ENCODE measurements at regions not wholly inside any gene's neighbourhood (a gene's known extent, or its start where the extent isn't known, plus 50 kb on each side); places are given as distances from the start of the nearest gene placed in this dataset.
"Not testable (repeated sequence)": the region's sequence is repeated elsewhere in the genome, so short reads cannot be mapped to it uniquely, and the experiment has no call there.

DNA sequence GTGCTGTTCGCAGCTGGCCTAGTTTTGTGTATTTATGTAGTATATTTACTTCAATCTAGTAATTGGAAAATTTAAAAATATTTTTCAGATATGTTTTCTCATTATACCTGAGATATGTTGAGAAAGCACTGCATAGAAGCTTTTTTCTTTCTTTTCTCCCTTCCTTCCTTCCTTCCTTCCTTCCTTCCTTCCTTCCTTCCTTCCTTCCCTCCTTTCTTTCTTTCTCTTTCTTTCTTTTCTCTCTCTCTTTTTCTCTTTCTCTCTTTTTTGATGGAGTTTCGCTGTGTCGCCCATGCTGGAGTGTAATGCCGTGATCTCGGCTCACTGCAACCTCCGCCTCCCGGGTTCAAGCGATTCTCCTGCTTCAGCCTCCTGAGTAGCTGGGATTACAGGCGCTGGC is 83.3 kb upstream of the ZNF92 start:
- H3K23ac ChIP-seq (ENCODE audit: low read length); H3K27ac ChIP-seq (ENCODE audit: low read depth, low read length); H3K27me3 ChIP-seq (ENCODE audit: insufficient read depth, low read length); H3K18ac ChIP-seq (ENCODE audit: low read length); H3K79me1 ChIP-seq (ENCODE audit: low read length); DNase-seq; H3K9me3 ChIP-seq (ENCODE audit: insufficient read depth, low read depth, low read length); H4K91ac ChIP-seq (ENCODE audit: low read depth, low read length); H2BK12ac ChIP-seq (ENCODE audit: low read length); H2BK5ac ChIP-seq (ENCODE audit: low read depth, low read length, poor library complexity); H3K36me3 ChIP-seq (ENCODE audit: control insufficient read depth in 1 of 2, insufficient read depth in 2 of 2, low read length in 2 of 2); H3K4me3 ChIP-seq (ENCODE audit: low read depth, low read length); H2AFZ ChIP-seq (ENCODE audit: insufficient read depth, low read length, poor library complexity); H3K79me2 ChIP-seq (ENCODE audit: control insufficient read depth, insufficient read depth, low read length, poor library complexity); H3K4me1 ChIP-seq (ENCODE audit: control insufficient read depth in 1 of 2, insufficient read depth in 2 of 2, low read length in 2 of 2); H3K4ac ChIP-seq (ENCODE audit: low read depth, low read length); H2BK120ac ChIP-seq (ENCODE audit: insufficient read depth, low read length, poor library complexity); H4K8ac ChIP-seq (ENCODE audit: low read depth, low read length); H3K9ac ChIP-seq (ENCODE audit: low read length); H4K12ac ChIP-seq (ENCODE audit: low read depth, low read length); H3K4me2 ChIP-seq (ENCODE audit: low read length); H3K14ac ChIP-seq (ENCODE audit: low read length); H2AK5ac ChIP-seq (ENCODE audit: low read length): not testable (repeated sequence)
- no CpG with 5 or more reads among the region's 9 CpGs for WGBS (ENCODE audit: extremely low coverage, insufficient coverage, insufficient read length)

DNA sequence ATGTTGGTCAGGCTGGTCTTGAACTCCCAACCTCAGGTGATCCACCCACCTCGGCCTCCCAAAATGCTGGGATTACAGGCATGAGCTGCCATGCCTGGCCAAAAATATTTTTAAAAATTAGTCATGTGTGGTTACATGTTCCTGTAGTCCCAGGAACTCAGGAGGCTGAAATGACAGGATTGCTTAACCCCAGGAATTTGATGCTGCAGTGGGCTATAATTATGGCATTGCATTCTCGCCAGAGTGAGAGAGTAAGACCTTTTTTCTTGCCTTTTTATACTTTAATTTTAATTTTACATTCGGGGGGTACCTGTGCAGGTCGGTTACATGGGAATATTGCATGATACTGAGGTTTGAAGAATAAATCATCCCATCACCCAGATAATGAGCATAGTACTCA is 86.6 kb upstream of the ZNF92 start:
- no peaks in the 10 kb centered on the region for H3K9me3 ChIP-seq (ENCODE audit: insufficient read depth, low read depth, low read length)
- H3K4me2 ChIP-seq (ENCODE audit: low read length), result no peak overlapping the region
- H3K4me3 ChIP-seq (ENCODE audit: low read depth, low read length), result no peak overlapping the region
- H3K79me2 ChIP-seq (ENCODE audit: control insufficient read depth, insufficient read depth, low read length, poor library complexity), result no peaks in the 10 kb centered on the region
- no peak overlapping the region for H4K91ac ChIP-seq (ENCODE audit: low read depth, low read length)
- H3K27ac ChIP-seq (ENCODE audit: low read depth, low read length), result no peak overlapping the region
- H3K4me1 ChIP-seq (ENCODE audit: control insufficient read depth in 1 of 2, insufficient read depth in 2 of 2, low read length in 2 of 2), result no peaks in the 10 kb centered on the region
- H2BK120ac ChIP-seq (ENCODE audit: insufficient read depth, low read length, poor library complexity), result no peak overlapping the region
- no peaks in the 10 kb centered on the region for H3K27me3 ChIP-seq (ENCODE audit: insufficient read depth, low read length)
- H3K9ac ChIP-seq (ENCODE audit: low read length), result no peak overlapping the region
- no peak overlapping the region for H4K8ac ChIP-seq (ENCODE audit: low read depth, low read length)
- H3K36me3 ChIP-seq (ENCODE audit: control insufficient read depth in 1 of 2, insufficient read depth in 2 of 2, low read length in 2 of 2), result no peaks in the 10 kb centered on the region
- H4K12ac ChIP-seq (ENCODE audit: low read depth, low read length), result no peak overlapping the region
- no peaks in the 10 kb centered on the region for H3K79me1 ChIP-seq (ENCODE audit: low read length)
- H2AFZ ChIP-seq (ENCODE audit: insufficient read depth, low read length, poor library complexity), result no peak overlapping the region
- no peak overlapping the region for H3K14ac ChIP-seq (ENCODE audit: low read length)
- no peak overlapping the region for H3K4ac ChIP-seq (ENCODE audit: low read depth, low read length)
- no CpG with 5 or more reads among the region's 4 CpGs for WGBS (ENCODE audit: extremely low coverage, insufficient coverage, insufficient read length)
- H3K18ac ChIP-seq (ENCODE audit: low read length), result no peak overlapping the region
- no peak overlapping the region for H3K23ac ChIP-seq (ENCODE audit: low read length)
- no peak for DNase-seq
- H2AK5ac ChIP-seq (ENCODE audit: low read length), result no peak overlapping the region
- no peak overlapping the region for H2BK5ac ChIP-seq (ENCODE audit: low read depth, low read length, poor library complexity)
- no peak overlapping the region for H2BK12ac ChIP-seq (ENCODE audit: low read length)

DNA sequence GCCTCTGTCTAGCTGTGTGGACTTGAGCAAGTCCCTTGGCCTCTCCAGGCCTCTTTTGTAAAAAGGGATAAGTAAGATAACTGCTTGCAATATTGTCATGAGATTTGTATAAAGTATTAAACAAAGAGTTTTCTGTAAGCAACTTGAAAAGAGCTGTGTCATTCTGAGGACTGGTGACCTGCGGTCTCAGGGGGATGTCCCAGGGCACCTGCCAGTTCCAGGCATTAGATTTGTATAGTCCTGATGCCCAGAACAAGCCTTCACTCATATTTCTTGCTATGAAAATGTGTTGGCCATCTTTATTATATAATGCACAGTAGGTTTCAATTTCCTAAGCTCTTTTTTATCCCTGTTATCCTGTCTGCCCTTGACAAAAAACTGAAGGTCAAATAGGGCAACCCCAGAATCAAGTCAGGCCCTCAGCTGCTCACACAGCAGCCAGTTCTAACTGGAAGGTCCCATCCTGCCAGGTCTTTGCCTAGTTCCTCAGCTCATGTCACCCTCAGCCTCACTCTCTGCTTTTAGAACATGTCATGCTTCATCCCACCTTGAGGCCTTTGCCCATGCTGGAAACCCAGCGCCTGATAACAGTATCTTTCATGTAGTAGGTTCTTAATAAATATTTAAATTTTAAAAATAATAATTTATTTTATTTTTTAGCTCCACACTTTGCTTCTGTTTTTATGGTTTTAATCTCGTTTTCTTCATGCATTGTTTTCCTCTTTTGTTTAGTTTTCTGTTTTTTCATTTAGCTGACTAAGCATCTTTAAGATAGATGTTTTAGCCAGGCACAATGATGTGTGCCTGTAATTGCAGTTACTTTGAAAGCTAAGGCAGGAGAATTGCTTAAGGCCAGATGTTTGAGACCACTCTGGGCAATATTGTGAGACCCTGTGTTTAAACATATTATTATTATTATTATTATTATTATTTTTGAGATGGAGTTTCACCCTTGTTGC is 87.5 kb upstream of the ZNF92 start:
- Histone ChIP-seq H3K4me3 (ENCODE audit: low read depth, low read length) (no peak overlapping the region), H3K9ac (ENCODE audit: low read length) (no peak overlapping the region), H3K18ac (ENCODE audit: low read length) (no peak overlapping the region), H2AK5ac (ENCODE audit: low read length) (no peak overlapping the region), H4K8ac (ENCODE audit: low read depth, low read length) (no peak overlapping the region), H3K9me3 (ENCODE audit: insufficient read depth, low read depth, low read length) (no peaks in the 10 kb centered on the region), H4K12ac (ENCODE audit: low read depth, low read length) (no peak overlapping the region), H3K36me3 (ENCODE audit: control insufficient read depth in 1 of 2, insufficient read depth in 2 of 2, low read length in 2 of 2) (no peaks in the 10 kb centered on the region), H3K79me2 (ENCODE audit: control insufficient read depth, insufficient read depth, low read length, poor library complexity) (no peaks in the 10 kb centered on the region), H4K91ac (ENCODE audit: low read depth, low read length) (no peak overlapping the region), H2BK5ac (ENCODE audit: low read depth, low read length, poor library complexity) (no peak overlapping the region), H3K27me3 (ENCODE audit: insufficient read depth, low read length) (no peaks in the 10 kb centered on the region), H3K79me1 (ENCODE audit: low read length) (no peaks in the 10 kb centered on the region), H2BK12ac (ENCODE audit: low read length) (no peak overlapping the region), H3K27ac (ENCODE audit: low read depth, low read length) (no peak overlapping the region), H3K4ac (ENCODE audit: low read depth, low read length) (no peak overlapping the region), H2BK120ac (ENCODE audit: insufficient read depth, low read length, poor library complexity) (no peak overlapping the region), H3K4me2 (ENCODE audit: low read length) (no peak overlapping the region), H2AFZ (ENCODE audit: insufficient read depth, low read length, poor library complexity) (no peak overlapping the region), H3K4me1 (ENCODE audit: control insufficient read depth in 1 of 2, insufficient read depth in 2 of 2, low read length in 2 of 2) (no peaks in the 10 kb centered on the region), H3K14ac (ENCODE audit: low read length) (no peak overlapping the region), H3K23ac (ENCODE audit: low read length) (no peak overlapping the region)
- WGBS (ENCODE audit: extremely low coverage, insufficient coverage, insufficient read length), result no CpG with 5 or more reads among the region's 3 CpGs
- no peak for DNase-seq

DNA sequence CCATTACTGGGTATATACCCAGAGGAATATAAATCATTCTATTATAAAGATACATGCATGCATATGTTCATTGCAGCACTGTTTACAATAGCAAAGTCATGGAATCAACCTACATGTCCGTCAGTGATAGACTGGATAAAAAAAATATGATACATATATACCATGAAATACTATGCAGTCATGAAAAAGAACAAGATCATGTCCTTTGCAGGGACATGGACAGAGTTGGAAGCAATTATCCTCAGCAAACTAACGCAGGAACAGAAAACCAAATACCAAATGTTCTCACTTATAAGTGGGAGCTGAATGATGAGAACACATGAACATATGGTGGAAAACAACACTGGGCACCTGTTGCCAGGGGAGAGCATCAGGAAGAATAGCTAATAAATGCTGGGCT is 88.4 kb upstream of the ZNF92 start:
- not testable (repeated sequence) for H3K36me3 ChIP-seq (ENCODE audit: control insufficient read depth in 1 of 2, insufficient read depth in 2 of 2, low read length in 2 of 2); DNase-seq; H3K9ac ChIP-seq (ENCODE audit: low read length); H3K4me1 ChIP-seq (ENCODE audit: control insufficient read depth in 1 of 2, insufficient read depth in 2 of 2, low read length in 2 of 2); H2AK5ac ChIP-seq (ENCODE audit: low read length); H3K18ac ChIP-seq (ENCODE audit: low read length); H3K4me3 ChIP-seq (ENCODE audit: low read depth, low read length); H4K12ac ChIP-seq (ENCODE audit: low read depth, low read length); H3K27me3 ChIP-seq (ENCODE audit: insufficient read depth, low read length); H2AFZ ChIP-seq (ENCODE audit: insufficient read depth, low read length, poor library complexity); H3K79me2 ChIP-seq (ENCODE audit: control insufficient read depth, insufficient read depth, low read length, poor library complexity); H3K23ac ChIP-seq (ENCODE audit: low read length); H3K4me2 ChIP-seq (ENCODE audit: low read length); H3K79me1 ChIP-seq (ENCODE audit: low read length); H3K9me3 ChIP-seq (ENCODE audit: insufficient read depth, low read depth, low read length); H3K4ac ChIP-seq (ENCODE audit: low read depth, low read length); H2BK120ac ChIP-seq (ENCODE audit: insufficient read depth, low read length, poor library complexity); H2BK5ac ChIP-seq (ENCODE audit: low read depth, low read length, poor library complexity); H3K27ac ChIP-seq (ENCODE audit: low read depth, low read length); H4K91ac ChIP-seq (ENCODE audit: low read depth, low read length); H2BK12ac ChIP-seq (ENCODE audit: low read length); H3K14ac ChIP-seq (ENCODE audit: low read length); H4K8ac ChIP-seq (ENCODE audit: low read depth, low read length)
- WGBS (ENCODE audit: extremely low coverage, insufficient coverage, insufficient read length), result no CpG with 5 or more reads among the region's 2 CpGs

All from trophoblast cell (in vitro differentiated cells and primary cell).